NCI-H774 (cell line): ENCODE measurements at regions not wholly inside any gene's neighbourhood (a gene's known extent, or its start where the extent isn't known, plus 50 kb on each side); places are given as distances from the start of the nearest gene placed in this dataset.
"Not testable (repeated sequence)": the region's sequence is repeated elsewhere in the genome, so short reads cannot be mapped to it uniquely, and the experiment has no call there.

Experiments
- DNase-seq: peaks from one replicate; lab custom pipeline; 2025; lab: John Stamatoyannopoulos, UW

- DNase-seq = not testable (repeated sequence)
Measured at GRCh38 chr1:206405282-206405681, 65.0 kb upstream of the IKBKE start.

GRCh38 chr1:206408371-206409288, 61.6 kb upstream of the IKBKE start:
- DNase-seq = not testable (repeated sequence)

- DNase-seq = no peak
Measured at GRCh38 chr1:206411321-206411720, 59.0 kb upstream of the IKBKE start.

DNA sequence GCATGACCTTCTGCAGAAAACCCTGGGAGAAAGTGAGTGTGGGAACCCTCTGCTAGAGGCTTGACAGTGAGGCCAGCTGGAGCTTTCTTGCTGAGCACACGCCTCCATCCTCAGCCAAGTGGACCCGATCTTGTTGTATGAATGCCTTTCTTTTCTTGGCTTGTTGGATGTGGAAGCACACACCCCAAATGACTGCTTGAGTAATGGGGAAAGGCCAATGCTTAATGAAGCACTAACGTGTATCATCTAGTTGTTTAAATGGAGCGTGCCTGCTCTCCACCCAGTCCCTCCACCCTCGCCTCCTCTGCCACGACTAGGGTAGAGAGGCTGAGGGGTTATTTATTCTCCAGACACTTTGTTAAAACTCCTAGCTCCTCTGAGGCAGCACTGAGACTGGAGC, 54.3 kb upstream of the IKBKE start:
- DNase-seq = no peak

- DNase-seq = no peak
Measured at GRCh38 chr1:206417774-206418614, 52.3 kb upstream of the IKBKE start.

GRCh38 chr1:206419250-206419649, 51.0 kb upstream of the IKBKE start:
- DNase-seq = no peak

DNA sequence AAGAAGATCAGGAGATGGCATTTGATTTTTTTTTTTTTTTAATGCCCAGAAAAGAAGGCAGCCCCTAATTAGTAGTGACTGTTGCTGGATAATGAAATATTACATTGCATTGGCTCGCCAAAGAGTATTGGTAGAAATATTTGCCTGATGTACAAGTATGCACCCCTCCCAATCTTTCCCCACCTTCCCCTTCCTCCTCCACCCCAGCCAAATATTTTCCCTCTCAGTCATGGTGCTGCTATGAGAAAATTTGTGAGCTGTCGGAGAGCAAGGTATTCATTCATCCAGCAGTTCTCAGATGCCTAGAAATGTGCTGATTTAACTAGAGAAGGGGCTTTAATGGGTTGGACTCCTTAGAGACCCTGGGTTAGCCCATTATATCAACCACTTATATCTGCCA, 50.5 kb upstream of the IKBKE start:
- DNase-seq = no peak

GRCh38 chr1:206420471-206420870, 49.8 kb upstream of the IKBKE start:
- no peak for DNase-seq
